ENCODE measurements at regions not wholly inside any gene's neighbourhood (a gene's known extent, or its start where the extent isn't known, plus 50 kb on each side); places are given as distances from the start of the nearest gene placed in this dataset.

DNA sequence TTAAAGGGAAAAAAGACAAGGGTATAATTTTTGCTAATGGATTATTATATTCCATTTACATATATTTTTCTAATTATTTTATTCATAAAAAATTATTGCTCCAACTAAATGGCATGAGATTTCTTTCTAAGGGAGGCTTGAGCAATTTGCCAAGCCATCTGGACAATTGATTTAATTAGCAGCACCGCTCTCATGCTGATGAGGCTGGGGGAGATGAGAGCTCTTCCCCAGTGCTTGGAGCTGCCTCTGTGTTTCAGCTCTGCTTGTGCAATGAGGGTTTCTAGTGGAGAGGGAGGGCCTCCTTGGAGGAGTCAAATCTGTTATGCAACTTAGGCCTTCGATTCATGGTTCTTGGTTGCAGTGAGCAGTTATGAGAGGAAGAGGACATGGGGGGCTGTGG is 574.3 kb downstream of the TCERG1L start:
- Mint-ChIP-seq H3K36me3 (ENCODE audit: insufficient read depth in 1 of 3, low read depth in 3 of 3) (no peaks in the 10 kb centered on the region), H3K27me3 (ENCODE audit: low read depth) (peaks cover 30% of the 10 kb centered on the region), H3K4me3 (no peak overlapping the region), H3K27ac (no peak overlapping the region), H3K9me3 (no peaks in the 10 kb centered on the region; a peak in 2 of 5 replicates), H3K4me1 (0 out of 4 replicates have a peak, but pooled peaks cover 0 to 2% of the 10 kb centered on the region in 2 experiments)
- Histone ChIP-seq H3K14ac (ENCODE audit: insufficient read depth, low read length) (no peak overlapping the region), H3K4me1 (ENCODE audit: insufficient read depth, low read length) (no peaks in the 10 kb centered on the region), H2AFZ (ENCODE audit: low read length) (no peak overlapping the region), H2BK15ac (ENCODE audit: low read depth, low read length) (no peak overlapping the region), H3K9ac (ENCODE audit: extremely low read depth, insufficient read length, low read length) (no peak overlapping the region), H3K79me1 (ENCODE audit: insufficient read depth, low read depth, low read length, poor library complexity, severe bottlenecking) (no peaks in the 10 kb centered on the region), H3K4ac (ENCODE audit: low read depth, low read length) (no peak overlapping the region), H3K27ac (ENCODE audit: insufficient read length, low read depth, low read length) (no peak overlapping the region), H3K56ac (ENCODE audit: insufficient read length, low read depth, low read length) (no peak overlapping the region), H3T11ph (ENCODE audit: low read length) (no peak overlapping the region), H3K27me3 (ENCODE audit: insufficient read depth, low read length) (no peaks in the 10 kb centered on the region), H4K5ac (ENCODE audit: insufficient read length, low read depth, low read length) (no peak overlapping the region), H2BK5ac (ENCODE audit: insufficient read length, low read length) (no peak overlapping the region), H2BK12ac (ENCODE audit: insufficient read length, low read depth, low read length) (no peak overlapping the region), H2AK5ac (ENCODE audit: insufficient read length, low read length) (no peak overlapping the region), H3K23me2 (ENCODE audit: insufficient read length, low read depth, low read length, poor library complexity, severe bottlenecking) (no peaks in the 10 kb centered on the region), H4K8ac (replicated peaks; ENCODE audit: insufficient read length, low read depth, low read length) (no peak overlapping the region), H3K9me3 (ENCODE audit: control insufficient read depth, low read depth, low read length) (no peaks in the 10 kb centered on the region), H3K18ac (ENCODE audit: insufficient read length, low read depth, low read length) (no peak overlapping the region), H2BK120ac (ENCODE audit: low read depth, low read length, poor library complexity, severe bottlenecking) (no peak overlapping the region), H3K23ac (ENCODE audit: insufficient read length, low read depth, low read length) (no peak overlapping the region), H2BK20ac (ENCODE audit: low read depth, low read length, poor library complexity, severe bottlenecking) (no peak overlapping the region), H3K4me2 (ENCODE audit: insufficient read depth, insufficient read length, low read length) (no peak overlapping the region), H3K79me2 (ENCODE audit: insufficient read depth, low read length) (no peaks in the 10 kb centered on the region), H4K91ac (ENCODE audit: insufficient read length, low read depth, low read length) (no peak overlapping the region), H4K20me1 (ENCODE audit: control insufficient read depth, insufficient read depth, insufficient read length) (no peaks in the 10 kb centered on the region)
- TF ChIP-seq, protein P1, sequence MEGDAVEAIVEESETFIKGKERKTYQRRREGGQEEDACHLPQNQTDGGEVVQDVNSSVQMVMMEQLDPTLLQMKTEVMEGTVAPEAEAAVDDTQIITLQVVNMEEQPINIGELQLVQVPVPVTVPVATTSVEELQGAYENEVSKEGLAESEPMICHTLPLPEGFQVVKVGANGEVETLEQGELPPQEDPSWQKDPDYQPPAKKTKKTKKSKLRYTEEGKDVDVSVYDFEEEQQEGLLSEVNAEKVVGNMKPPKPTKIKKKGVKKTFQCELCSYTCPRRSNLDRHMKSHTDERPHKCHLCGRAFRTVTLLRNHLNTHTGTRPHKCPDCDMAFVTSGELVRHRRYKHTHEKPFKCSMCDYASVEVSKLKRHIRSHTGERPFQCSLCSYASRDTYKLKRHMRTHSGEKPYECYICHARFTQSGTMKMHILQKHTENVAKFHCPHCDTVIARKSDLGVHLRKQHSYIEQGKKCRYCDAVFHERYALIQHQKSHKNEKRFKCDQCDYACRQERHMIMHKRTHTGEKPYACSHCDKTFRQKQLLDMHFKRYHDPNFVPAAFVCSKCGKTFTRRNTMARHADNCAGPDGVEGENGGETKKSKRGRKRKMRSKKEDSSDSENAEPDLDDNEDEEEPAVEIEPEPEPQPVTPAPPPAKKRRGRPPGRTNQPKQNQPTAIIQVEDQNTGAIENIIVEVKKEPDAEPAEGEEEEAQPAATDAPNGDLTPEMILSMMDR (conservative IDR thresholded peaks at IDR 0.05) = no peak
- no peak for DNase-seq
- WGBS (ENCODE audit: extremely low coverage, insufficient read length, low lambda C conversion rate) = no CpG with 5 or more reads among the region's 2 CpGs

Measured in H9 (cell line).